A549 (cell line): ENCODE measurements at regions not wholly inside any gene's neighbourhood (a gene's known extent, or its start where the extent isn't known, plus 50 kb on each side); places are given as distances from the start of the nearest gene placed in this dataset.

Experiments
- ATAC-seq, 2 experiments: fragments of 200-7000 bp in 1 of 2; fragments of >200 bp in 1 of 2; cut with Nextera tagmentation in 1 of 2; cut with Tn5 transposase in 1 of 2; 3 replicates each; pipeline versions ENCODE4 v1.8.0 to v1.9.1; 2018 to 2020; ENCODE audit warnings: mild to moderate bottlenecking in 1 of 2, moderate library complexity in 1 of 2
- CTCF ChIA-PET: fragments of 300-600 bp; sonication (Branson Sonifier 250); formaldehyde crosslinking; extraction: SDS; loops from one replicate; lab custom pipeline; 2021; ENCODE audit warnings: antibody characterized with exemption, inconsistent platforms; lab: Yijun Ruan, JAX
- POLR2A ChIA-PET: fragments of 350-600 bp; formaldehyde crosslinking; extraction: SDS; loops from one replicate; lab custom pipeline; 2021; ENCODE audit warnings: antibody characterized with exemption, inconsistent platforms; lab: Yijun Ruan, JAX
- DNase-seq, 2 experiments: peaks; one replicate each; pipeline versions ENCODE4 v3.0.0 to v3.0.0-alpha.2; 2011 to 2016; ENCODE audit warnings: low read depth in 1 of 2, low spot score in 1 of 2
- FAIRE-seq: peaks from 2 replicates; lab custom pipeline; 2011; peaks lifted over from hg19 to GRCh38; lab: Jason Lieb, UNC
- H3K27ac ChIP-seq, 2 experiments: fragments of >200 bp; sonication (Bioruptor Twin); formaldehyde crosslinking; 3 replicates each; pipeline ENCODE4 v1.5.1; 2016 to 2017
- H3K4me1 ChIP-seq: fragments of >200 bp; sonication (Bioruptor Twin); formaldehyde crosslinking; 3 replicates; pipeline ENCODE4 v1.6.1; 2016
- H3K4me2 ChIP-seq: fragments of >200 bp; sonication (Bioruptor Twin); formaldehyde crosslinking; 3 replicates; pipeline ENCODE4 v1.6.1; 2016
- H3K4me3 ChIP-seq: fragments of >200 bp; sonication (Bioruptor Twin); formaldehyde crosslinking; 3 replicates; pipeline ENCODE4 v1.5.1; 2016
- H3K9me3 ChIP-seq: fragments of >200 bp; sonication (Bioruptor Twin); formaldehyde crosslinking; 3 replicates; pipeline ENCODE4 v1.6.1; 2016
- ATOH8 ChIP-seq: fragments of 250-450 bp; sonication (Bioruptor Pico); IDR thresholded peaks from 2 replicates; pipeline ENCODE4 v1.5.0; 2020; ENCODE audit warnings: low read depth, mild to moderate bottlenecking, moderate library complexity
- BHLHE40 ChIP-seq: IDR thresholded peaks from 2 replicates; pipeline ENCODE4 v1.6.1; 2012; ENCODE audit warnings: low read depth, low read length, inconsistent platforms
- CBX2 ChIP-seq: fragments of 200-600 bp; sonication (generic); IDR thresholded peaks from 2 replicates; pipeline ENCODE4 v1.6.1; 2016; ENCODE audit warnings: low read depth, mild to moderate bottlenecking, borderline replicate concordance
- E2F6 ChIP-seq: IDR thresholded peaks from 2 replicates; pipeline ENCODE4 v1.6.1; 2012; ENCODE audit warnings: low read depth, borderline replicate concordance
- EHMT2 ChIP-seq: fragments of 200-600 bp; sonication (generic); IDR thresholded peaks from 2 replicates; pipeline ENCODE4 v1.6.1; 2016; ENCODE audit warnings: antibody characterized with exemption, low read depth, mild to moderate bottlenecking, moderate library complexity
- EP300 ChIP-seq, 2 experiments: fragments of >200 bp; sonication (Bioruptor Twin); formaldehyde crosslinking; IDR thresholded peaks; 2 replicates in 1 of 2; 3 replicates in 1 of 2; pipeline ENCODE4 v1.6.1; 2016 to 2017
- ESRRA ChIP-seq: fragments of 150-350 bp; IDR thresholded peaks from 2 replicates; pipeline ENCODE4 v1.6.1; 2014; ENCODE audit warnings: mild to moderate bottlenecking, low read length, borderline replicate concordance
- HDAC2 ChIP-seq: fragments of 200-600 bp; sonication (generic); IDR thresholded peaks from 2 replicates; pipeline ENCODE4 v1.6.1; 2016
- HOXA7 ChIP-seq: fragments of 250-450 bp; sonication (Bioruptor Pico); IDR thresholded peaks from 2 replicates; pipeline ENCODE4 v1.5.0; 2020; ENCODE audit warnings: mild to moderate bottlenecking, moderate library complexity
- HOXB13 ChIP-seq: fragments of 250-450 bp; sonication (Bioruptor Pico); IDR thresholded peaks from 2 replicates; pipeline ENCODE4 v1.5.0; 2020; ENCODE audit warnings: low read depth, mild to moderate bottlenecking, moderate library complexity
- HOXB5 ChIP-seq: fragments of 250-450 bp; sonication (Bioruptor Pico); IDR thresholded peaks from 2 replicates; pipeline ENCODE4 v1.5.0; 2020; ENCODE audit warnings: mild to moderate bottlenecking, moderate library complexity
- JUNB ChIP-seq: fragments of >200 bp; sonication (Bioruptor Twin); formaldehyde crosslinking; IDR thresholded peaks from 2 replicates; pipeline ENCODE4 v1.6.1; 2016
- REST ChIP-seq: fragments of 200-600 bp; sonication (generic); IDR thresholded peaks from 2 replicates; pipeline ENCODE4 v1.6.1; 2016; ENCODE audit warnings: antibody characterized with exemption, mild to moderate bottlenecking, moderate library complexity
- SREBF2 ChIP-seq: fragments of 450-650 bp; IDR thresholded peaks from 2 replicates; pipeline ENCODE4 v1.6.1; 2014; ENCODE audit warnings: mild to moderate bottlenecking, moderate library complexity
- TFCP2L1 ChIP-seq: fragments of 250-450 bp; sonication (Bioruptor Pico); IDR thresholded peaks from 2 replicates; pipeline ENCODE4 v1.5.0; 2021; ENCODE audit warnings: mild to moderate bottlenecking
- TP53 ChIP-seq: fragments of 250-450 bp; sonication (Bioruptor Pico); IDR thresholded peaks from 2 replicates; pipeline ENCODE4 v1.5.0; 2021; ENCODE audit warnings: mild to moderate bottlenecking, moderate library complexity
- ZNF302 ChIP-seq: fragments of 250-450 bp; sonication (Bioruptor Pico); IDR thresholded peaks from 2 replicates; pipeline ENCODE4 v1.9.0; 2021; ENCODE audit warnings: inconsistent platforms, mild to moderate bottlenecking, moderate library complexity
- whole genome bisulfite sequencing: methylation state at CpG from one replicate; pipeline ENCODE4 v1.1.6; 2017; ENCODE audit errors: missing lambda C conversion rate; 5-methylcytosine and 5-hydroxymethylcytosine counted together

GRCh38 chr2:5877360-5877759 is 185.2 kb downstream of the SOX11 start:
- ChIA-PET CTCF (no interaction called here), POLR2A (no interaction called here)
- Histone ChIP-seq H3K9me3 (peaks cover 7% of the 10 kb centered on the region; the same call in 2 of the 3 replicates), H3K4me3 (no peak overlapping the region), H3K4me1 (no peaks in the 10 kb centered on the region), H3K4me2 (no peak overlapping the region), H3K27ac (no peak overlapping the region)
- TF ChIP-seq CBX2: no peak
- no peak for TF ChIP-seq EP300 (IDR thresholded peaks at IDR 0.05)
- TF ChIP-seq ESRRA: no peak
- TF ChIP-seq HDAC2: no peak
- TF ChIP-seq TP53 (CRISPR knock-in tag): no peak
- no peak for TF ChIP-seq JUNB
- no peak for TF ChIP-seq ATOH8 (CRISPR knock-in tag)
- no peak for DNase-seq
- FAIRE-seq: no peak
- ATAC-seq: no peak
- 8% methylated on average over 4 of the region's 4 CpGs for WGBS

GRCh38 chr2:5885451-5886173 is 193.4 kb downstream of the SOX11 start:
- WGBS: 7% methylated on average over 5 of the region's 5 CpGs
- H3K9me3 ChIP-seq: peaks cover 9% of the 10 kb centered on the region; the same call in 1 of the 3 replicates
- FAIRE-seq: no peak
- no peak for ATAC-seq
- ChIA-PET CTCF (interaction anchor here (0.9 kb wide), 1 partner anchor 9 kb away, joined by 3 read pairs; no protein-coding TSS in a partner anchor), POLR2A (no interaction called here)
- no peak overlapping the region for H3K27ac ChIP-seq
- no peaks in the 10 kb centered on the region for H3K4me1 ChIP-seq
- no peak overlapping the region for H3K4me2 ChIP-seq
- no peak for DNase-seq
- TF ChIP-seq EHMT2 (no peak), HOXA7 (no peak), E2F6 (no peak), REST (no peak), BHLHE40 (no peak), HOXB13 (CRISPR knock-in tag) (no peak), TFCP2L1 (CRISPR knock-in tag) (no peak), ZNF302 (CRISPR knock-in tag) (no peak), HOXB5 (CRISPR knock-in tag) (no peak)
- no peak overlapping the region for H3K4me3 ChIP-seq

GRCh38 chr2:5886462-5886861 is 194.3 kb downstream of the SOX11 start:
- no peak overlapping the region for H3K27ac ChIP-seq
- peaks cover 6% of the 10 kb centered on the region; the same call in 1 of the 3 replicates for H3K9me3 ChIP-seq
- no peak overlapping the region for H3K4me3 ChIP-seq
- H3K4me2 ChIP-seq: no peak overlapping the region
- CTCF ChIA-PET: interaction anchor here (0.9 kb wide), 1 partner anchor 9 kb away, joined by 3 read pairs; no protein-coding TSS in a partner anchor
- no peak for ATAC-seq
- no peak for DNase-seq
- no peaks in the 10 kb centered on the region for H3K4me1 ChIP-seq
- 16% methylated on average over 6 of the region's 6 CpGs for WGBS
- FAIRE-seq: no peak
- POLR2A ChIA-PET: no interaction called here
- TF ChIP-seq SREBF2: no peak
- TF ChIP-seq, all 56 proteins: peak for 0
